HG02759 (cell line): ENCODE measurements at regions not wholly inside any gene's neighbourhood (a gene's known extent, or its start where the extent isn't known, plus 50 kb on each side); places are given as distances from the start of the nearest gene placed in this dataset.
"Not testable (repeated sequence)": the region's sequence is repeated elsewhere in the genome, so short reads cannot be mapped to it uniquely, and the experiment has no call there.

Experiments
- ATAC-seq: cut with Tn5 transposase; IDR thresholded peaks from one replicate; pipeline ENCODE4 v1.9.1; 2021; ENCODE audit warnings: mild to moderate bottlenecking, moderate library complexity; ENCODE audit not compliant: unreplicated experiment

GRCh38 chr9:22508354-22508753 lies 61.7 kb downstream of the DMRTA1 start:
- not testable (repeated sequence) for ATAC-seq

GRCh38 chr9:22508790-22509189 lies 62.2 kb downstream of the DMRTA1 start:
- ATAC-seq: no peak

GRCh38 chr9:22512495-22512894 lies 65.9 kb downstream of the DMRTA1 start:
- peak; percentile 73 for ATAC-seq

GRCh38 chr9:22514871-22515270 lies 68.2 kb downstream of the DMRTA1 start:
- no peak for ATAC-seq

GRCh38 chr9:22522206-22522740 lies 75.6 kb downstream of the DMRTA1 start:
- no peak for ATAC-seq

- no peak for ATAC-seq
Observed at GRCh38 chr9:22528485-22528884, 81.9 kb downstream of the DMRTA1 start.

- ATAC-seq: no peak
Observed at GRCh38 chr9:22529426-22530199, 83.0 kb downstream of the DMRTA1 start.

- ATAC-seq: no peak
Observed at GRCh38 chr9:22535780-22536179, 89.2 kb downstream of the DMRTA1 start.

GRCh38 chr9:22537721-22538120 lies 91.1 kb downstream of the DMRTA1 start:
- ATAC-seq: no peak

GRCh38 chr9:22548625-22549024 lies 102.0 kb downstream of the DMRTA1 start:
- ATAC-seq: no peak

GRCh38 chr9:22574740-22575139 lies 128.1 kb downstream of the DMRTA1 start:
- no peak for ATAC-seq

GRCh38 chr9:22580788-22581187 lies 134.2 kb downstream of the DMRTA1 start:
- no peak for ATAC-seq

- no peak for ATAC-seq
Observed at GRCh38 chr9:22582221-22582620, 135.6 kb downstream of the DMRTA1 start.

GRCh38 chr9:22588918-22589317 lies 142.3 kb downstream of the DMRTA1 start:
- ATAC-seq: no peak

GRCh38 chr9:22590336-22591033 lies 143.9 kb downstream of the DMRTA1 start:
- ATAC-seq: no peak

GRCh38 chr9:22595805-22596204 lies 149.2 kb downstream of the DMRTA1 start:
- no peak for ATAC-seq

GRCh38 chr9:22617156-22617555 lies 170.5 kb downstream of the DMRTA1 start:
- ATAC-seq: no peak

- no peak for ATAC-seq
Observed at GRCh38 chr9:22622815-22623214, 176.2 kb downstream of the DMRTA1 start.

- no peak for ATAC-seq
Observed at GRCh38 chr9:22623236-22623635, 176.6 kb downstream of the DMRTA1 start.

- ATAC-seq: no peak
Observed at GRCh38 chr9:22625540-22625939, 178.9 kb downstream of the DMRTA1 start.

- no peak for ATAC-seq
Observed at GRCh38 chr9:22643541-22643940, 196.9 kb downstream of the DMRTA1 start.

- ATAC-seq: no peak
Observed at GRCh38 chr9:22645893-22646292, 199.3 kb downstream of the DMRTA1 start.
